Osteocyte (in vitro differentiated cells): ENCODE measurements at regions not wholly inside any gene's neighbourhood (a gene's known extent, or its start where the extent isn't known, plus 50 kb on each side); places are given as distances from the start of the nearest gene placed in this dataset.

Source experiments
- DNase-seq: peaks from one replicate; pipeline ENCODE4 v3.0.0; 2021; ENCODE audit warnings: mixed read lengths; ENCODE audit not compliant: unreplicated experiment; ENCODE audit errors: extremely low spot score
- H3K27ac Mint-ChIP-seq: one replicate; pipeline ENCODE4 v1.8.0; 2021; ENCODE audit warnings: mild to moderate bottlenecking, mixed read lengths; ENCODE audit not compliant: unreplicated experiment
- H3K27me3 Mint-ChIP-seq: one replicate; pipeline ENCODE4 v1.8.0; 2021; ENCODE audit warnings: mixed read lengths; ENCODE audit not compliant: unreplicated experiment
- H3K36me3 Mint-ChIP-seq: one replicate; pipeline ENCODE4 v1.8.0; 2021; ENCODE audit warnings: mixed read lengths; ENCODE audit not compliant: unreplicated experiment
- H3K4me1 Mint-ChIP-seq: one replicate; pipeline ENCODE4 v1.8.0; 2021; ENCODE audit warnings: mixed read lengths; ENCODE audit not compliant: unreplicated experiment
- H3K4me3 Mint-ChIP-seq: one replicate; pipeline ENCODE4 v1.8.0; 2021; ENCODE audit warnings: mild to moderate bottlenecking, moderate library complexity, mixed read lengths; ENCODE audit not compliant: unreplicated experiment
- H3K9me3 Mint-ChIP-seq: one replicate; pipeline ENCODE4 v1.8.0; 2021; ENCODE audit warnings: mixed read lengths; ENCODE audit not compliant: unreplicated experiment
- CTCF ChIP-seq: fragments of 200-600 bp; sonication (generic); IDR thresholded peaks from 2 replicates; pipeline ENCODE4 v1.5.0; 2021; ENCODE audit warnings: antibody characterized with exemption, mild to moderate bottlenecking, moderate library complexity

DNA sequence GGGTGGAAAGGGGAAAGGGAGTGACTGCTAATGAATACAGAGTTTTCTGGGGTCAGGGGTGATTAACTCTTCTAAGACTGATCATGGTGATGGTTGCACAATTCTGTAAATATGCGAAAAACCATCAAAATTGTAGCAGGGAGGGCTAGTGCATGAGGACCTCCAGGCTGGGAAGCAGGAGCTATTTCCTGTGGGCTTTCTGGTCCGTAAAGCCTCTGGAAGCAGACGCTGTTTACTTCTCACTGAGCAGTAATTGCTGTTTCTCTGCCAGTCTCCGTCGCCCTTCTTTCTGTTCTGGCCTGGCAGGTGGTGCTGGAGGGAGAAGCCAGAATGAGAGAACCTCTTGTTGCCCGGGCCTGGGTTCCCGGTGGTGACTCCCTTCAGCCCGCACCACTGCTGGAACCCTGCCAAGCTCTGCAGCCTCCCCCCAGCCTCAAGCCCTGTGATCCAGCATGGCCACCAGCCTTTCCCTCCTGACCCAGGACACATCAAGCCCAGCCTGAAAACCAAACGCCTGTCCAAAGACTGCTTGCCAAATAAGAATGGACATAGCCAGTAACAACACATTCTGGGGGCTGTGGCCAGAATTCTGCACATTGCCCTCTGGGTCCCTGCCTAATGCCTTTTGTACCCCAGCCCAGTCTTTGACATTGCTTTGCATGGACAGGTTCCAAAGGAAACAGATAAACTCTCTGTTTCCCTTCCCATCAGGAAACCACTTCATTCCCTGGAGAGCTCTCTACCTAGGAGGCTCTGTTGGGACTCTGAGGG, 201.0 kb upstream of the NAV2 start:
- peaks cover 69% of the 10 kb centered on the region for H3K27me3 Mint-ChIP-seq

GRCh38 chr11:19511066-19511412, 201.6 kb upstream of the NAV2 start:
- DNase-seq: no peak
- TF ChIP-seq CTCF: no peak
- peaks cover 65% of the 10 kb centered on the region for H3K27me3 Mint-ChIP-seq
- H3K36me3 Mint-ChIP-seq: no peaks in the 10 kb centered on the region
- no peak overlapping the region for H3K4me3 Mint-ChIP-seq
- peaks cover 5% of the 10 kb centered on the region for H3K4me1 Mint-ChIP-seq
- no peaks in the 10 kb centered on the region for H3K9me3 Mint-ChIP-seq
- H3K27ac Mint-ChIP-seq: no peak overlapping the region

More for the DNA sequence above, 201.0 kb upstream of the NAV2 start:
- peaks cover 5% of the 10 kb centered on the region for H3K4me1 Mint-ChIP-seq
- no peaks in the 10 kb centered on the region for H3K36me3 Mint-ChIP-seq
- H3K4me3 Mint-ChIP-seq: no peak overlapping the region
- TF ChIP-seq CTCF: no peak
- H3K27ac Mint-ChIP-seq: no peak overlapping the region
- no peaks in the 10 kb centered on the region for H3K9me3 Mint-ChIP-seq
- no peak for DNase-seq

- no peak overlapping the region for H3K4me3 Mint-ChIP-seq
- no peak for TF ChIP-seq CTCF
- H3K9me3 Mint-ChIP-seq: no peaks in the 10 kb centered on the region
- no peak for DNase-seq
- peaks cover 5% of the 10 kb centered on the region for H3K4me1 Mint-ChIP-seq
- peaks cover 60% of the 10 kb centered on the region for H3K27me3 Mint-ChIP-seq
- H3K27ac Mint-ChIP-seq: no peak overlapping the region
- H3K36me3 Mint-ChIP-seq: no peaks in the 10 kb centered on the region
These were observed 202.2 kb upstream of the NAV2 start for GRCh38 chr11:19510468-19510867.

GRCh38 chr11:19509215-19509614, 203.4 kb upstream of the NAV2 start:
- no peak for DNase-seq
- TF ChIP-seq CTCF: no peak
- H3K27me3 Mint-ChIP-seq: peaks cover 58% of the 10 kb centered on the region
- peaks cover 5% of the 10 kb centered on the region for H3K4me1 Mint-ChIP-seq
- H3K27ac Mint-ChIP-seq: no peak overlapping the region
- H3K4me3 Mint-ChIP-seq: no peak overlapping the region
- H3K36me3 Mint-ChIP-seq: no peaks in the 10 kb centered on the region
- no peaks in the 10 kb centered on the region for H3K9me3 Mint-ChIP-seq

GRCh38 chr11:19508165-19508564, 204.5 kb upstream of the NAV2 start:
- TF ChIP-seq CTCF: no peak
- Mint-ChIP-seq H3K4me1 (peaks cover 5% of the 10 kb centered on the region), H3K36me3 (no peaks in the 10 kb centered on the region), H3K4me3 (no peak overlapping the region), H3K27me3 (peaks cover 62% of the 10 kb centered on the region), H3K9me3 (no peaks in the 10 kb centered on the region), H3K27ac (no peak overlapping the region)
- no peak for DNase-seq
